Gastrocnemius medialis (tissue), 4 donors: ENCODE measurements at regions not wholly inside any gene's neighbourhood (a gene's known extent, or its start where the extent isn't known, plus 50 kb on each side); places are given as distances from the start of the nearest gene placed in this dataset.

Experiments
- POLR2A ChIP-seq, 2 donors: fragments of 450-650 bp; IDR thresholded peaks; one replicate each; pipeline ENCODE4 v1.6.1; 2017; ENCODE audit warnings: antibody characterized with exemption in 2 of 2, mild to moderate bottlenecking in 2 of 2, moderate library complexity in 2 of 2
- TF ChIP-seq, protein P1 (sequence below), 5 experiments: fragments of 450-650 bp in 3 of 5; fragments of 200-600 bp in 2 of 5; sonication (generic) in 2 of 5; IDR thresholded peaks in 4 of 5; conservative IDR thresholded peaks in 1 of 5; 1 replicate in 4 of 5; 2 replicates in 1 of 5; pipeline ENCODE4 v1.5.1; 2016 to 2019; ENCODE audit warnings: antibody characterized with exemption in 5 of 5, mild to moderate bottlenecking in 3 of 5, moderate library complexity in 3 of 5

- TF ChIP-seq, protein P1, sequence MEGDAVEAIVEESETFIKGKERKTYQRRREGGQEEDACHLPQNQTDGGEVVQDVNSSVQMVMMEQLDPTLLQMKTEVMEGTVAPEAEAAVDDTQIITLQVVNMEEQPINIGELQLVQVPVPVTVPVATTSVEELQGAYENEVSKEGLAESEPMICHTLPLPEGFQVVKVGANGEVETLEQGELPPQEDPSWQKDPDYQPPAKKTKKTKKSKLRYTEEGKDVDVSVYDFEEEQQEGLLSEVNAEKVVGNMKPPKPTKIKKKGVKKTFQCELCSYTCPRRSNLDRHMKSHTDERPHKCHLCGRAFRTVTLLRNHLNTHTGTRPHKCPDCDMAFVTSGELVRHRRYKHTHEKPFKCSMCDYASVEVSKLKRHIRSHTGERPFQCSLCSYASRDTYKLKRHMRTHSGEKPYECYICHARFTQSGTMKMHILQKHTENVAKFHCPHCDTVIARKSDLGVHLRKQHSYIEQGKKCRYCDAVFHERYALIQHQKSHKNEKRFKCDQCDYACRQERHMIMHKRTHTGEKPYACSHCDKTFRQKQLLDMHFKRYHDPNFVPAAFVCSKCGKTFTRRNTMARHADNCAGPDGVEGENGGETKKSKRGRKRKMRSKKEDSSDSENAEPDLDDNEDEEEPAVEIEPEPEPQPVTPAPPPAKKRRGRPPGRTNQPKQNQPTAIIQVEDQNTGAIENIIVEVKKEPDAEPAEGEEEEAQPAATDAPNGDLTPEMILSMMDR (IDR thresholded peaks at IDR 0.05 in 4 of 5, conservative IDR thresholded peaks at IDR 0.05 in 1 of 5), result no peak
- no peak for TF ChIP-seq POLR2A (IDR thresholded peaks at IDR 0.05)
Measured at GRCh38 chr5:42923710-42924109, 112.0 kb upstream of the SELENOP start.
